Fibroblast of lung (primary cell): ENCODE measurements at regions not wholly inside any gene's neighbourhood (a gene's known extent, or its start where the extent isn't known, plus 50 kb on each side); places are given as distances from the start of the nearest gene placed in this dataset.

Experiments
- DNase-seq, 2 donors: peaks; one replicate each; pipeline versions ENCODE4 v3.0.0 to v3.0.0-alpha.2; 2010; ENCODE audit warnings: low read depth in 2 of 2
- H2AFZ ChIP-seq: 2 replicates; pipeline ENCODE4 v1.5.1; 2012; ENCODE audit warnings: low read length, control low read depth, inconsistent platforms
- H3K27ac ChIP-seq: 2 replicates; pipeline ENCODE4 v1.5.1; 2011; ENCODE audit warnings: low read length, control low read depth; ENCODE audit not compliant: insufficient read depth
- H3K27me3 ChIP-seq: 2 replicates; pipeline ENCODE4 v1.5.1; 2011; ENCODE audit warnings: mild to moderate bottlenecking, low read length; ENCODE audit not compliant: control insufficient read depth, insufficient read depth
- H3K36me3 ChIP-seq: 2 replicates; pipeline ENCODE4 v1.5.1; 2011; ENCODE audit warnings: low read length; ENCODE audit not compliant: control insufficient read depth, insufficient read depth
- H3K4me1 ChIP-seq: 2 replicates; pipeline ENCODE4 v1.5.1; 2011; ENCODE audit warnings: low read length; ENCODE audit not compliant: control insufficient read depth, insufficient read depth; ENCODE audit errors: extremely low read depth
- H3K4me2 ChIP-seq: 2 replicates; pipeline ENCODE4 v1.5.1; 2011; ENCODE audit warnings: low read length, control low read depth; ENCODE audit not compliant: insufficient read depth; ENCODE audit errors: extremely low read depth
- H3K4me3 ChIP-seq, 4 experiments: fragments of 200-600 bp in 1 of 4; sonication (generic) in 1 of 4; replicated peaks in 1 of 4; 2 replicates each; pipeline ENCODE4 v1.5.1; 2011 to 2016; ENCODE audit warnings: low read length in 4 of 4, low read depth in 3 of 4, mild to moderate bottlenecking in 3 of 4, control low read depth in 2 of 4, inconsistent platforms in 1 of 4, mixed read lengths in 1 of 4; ENCODE audit not compliant: insufficient read depth in 1 of 4; ENCODE audit errors: control extremely low read depth in 1 of 4
- H3K79me2 ChIP-seq: 2 replicates; pipeline ENCODE4 v1.5.1; 2012; ENCODE audit warnings: mild to moderate bottlenecking, low read length, inconsistent platforms; ENCODE audit not compliant: control insufficient read depth, insufficient read depth
- H3K9ac ChIP-seq: 2 replicates; pipeline ENCODE4 v1.5.1; 2011; ENCODE audit warnings: mild to moderate bottlenecking, low read length, control low read depth; ENCODE audit not compliant: insufficient read depth
- H3K9me3 ChIP-seq: 2 replicates; pipeline ENCODE4 v1.5.1; 2012; ENCODE audit warnings: low read depth, low read length; ENCODE audit not compliant: control insufficient read depth, insufficient read depth
- H4K20me1 ChIP-seq: 2 replicates; pipeline ENCODE4 v1.5.1; 2011; ENCODE audit warnings: low read length; ENCODE audit not compliant: control insufficient read depth, insufficient read depth; ENCODE audit errors: extremely low read depth
- CTCF ChIP-seq, 2 donors: IDR thresholded peaks in 1 of 2; conservative IDR thresholded peaks in 1 of 2; 1 replicate in 1 of 2; 2 replicates in 1 of 2; pipeline ENCODE4 v1.5.1; 2011 to 2012; ENCODE audit warnings: low read length in 2 of 2, control low read depth in 1 of 2, inconsistent platforms in 1 of 2, low read depth in 1 of 2, mild to moderate bottlenecking in 1 of 2
- EZH2 ChIP-seq: IDR thresholded peaks from 2 replicates; pipeline ENCODE4 v1.5.1; 2012; ENCODE audit warnings: low read length, control low read depth, mild to moderate bottlenecking; ENCODE audit errors: missing control alignments

DNA sequence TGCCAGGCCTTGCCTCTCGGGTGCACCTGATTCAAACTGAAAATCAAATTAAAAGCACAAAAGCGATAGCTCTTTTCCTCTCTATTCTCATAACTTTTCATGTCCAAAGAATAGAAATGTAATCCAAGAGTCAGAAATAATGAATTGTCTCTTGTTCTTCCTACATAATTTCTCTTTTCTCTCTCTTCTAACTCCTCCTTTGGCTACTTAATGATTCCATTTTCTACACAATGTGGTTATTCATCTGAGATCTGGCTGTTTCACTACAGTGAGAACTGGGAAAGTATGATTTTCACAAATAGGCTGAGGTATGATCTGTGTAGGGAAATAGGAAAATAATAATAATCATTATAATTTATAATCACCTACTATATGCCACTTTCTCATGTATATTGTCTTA, 703.5 kb downstream of the PDHA2 start:
- no peaks in the 10 kb centered on the region for H3K79me2 ChIP-seq

GRCh38 chr4:96558466-96558865, 718.6 kb downstream of the PDHA2 start:
- Histone ChIP-seq H3K9ac (no peak overlapping the region), H3K9me3 (no peaks in the 10 kb centered on the region), H4K20me1 (no peaks in the 10 kb centered on the region), H3K27ac (no peak overlapping the region), H3K4me3 (no peak overlapping the region), H2AFZ (no peak overlapping the region), H3K4me1 (no peaks in the 10 kb centered on the region), H3K4me2 (no peak overlapping the region), H3K27me3 (no peaks in the 10 kb centered on the region), H3K79me2 (no peaks in the 10 kb centered on the region), H3K36me3 (no peaks in the 10 kb centered on the region)
- no peak for TF ChIP-seq EZH2
- no peak for TF ChIP-seq CTCF (conservative IDR thresholded peaks at IDR 0.05 in 1 of 2, IDR thresholded peaks at IDR 0.05 in 1 of 2; ENCODE audit: low read depth in 1 of 2, low read length in 2 of 2)
- DNase-seq: no peak

More for the DNA sequence above, 703.5 kb downstream of the PDHA2 start:
- Histone ChIP-seq H3K4me1 (no peaks in the 10 kb centered on the region), H2AFZ (no peak overlapping the region), H3K4me3 (no peak overlapping the region), H3K27ac (no peak overlapping the region), H3K4me2 (no peak overlapping the region), H3K27me3 (no peaks in the 10 kb centered on the region), H3K9ac (no peak overlapping the region), H3K9me3 (no peaks in the 10 kb centered on the region), H3K36me3 (no peaks in the 10 kb centered on the region), H4K20me1 (no peaks in the 10 kb centered on the region)
- TF ChIP-seq EZH2: no peak
- DNase-seq: no peak

GRCh38 chr4:96566755-96567154, 726.9 kb downstream of the PDHA2 start:
- Histone ChIP-seq H2AFZ (no peak overlapping the region), H3K79me2 (no peaks in the 10 kb centered on the region), H3K4me2 (no peak overlapping the region), H3K9me3 (no peaks in the 10 kb centered on the region), H3K4me1 (no peaks in the 10 kb centered on the region), H3K27me3 (no peaks in the 10 kb centered on the region), H3K9ac (no peak overlapping the region), H3K27ac (no peak overlapping the region), H3K4me3 (no peak overlapping the region), H4K20me1 (no peaks in the 10 kb centered on the region), H3K36me3 (no peaks in the 10 kb centered on the region)
- no peak for TF ChIP-seq EZH2
- no peak for TF ChIP-seq CTCF (conservative IDR thresholded peaks at IDR 0.05 in 1 of 2, IDR thresholded peaks at IDR 0.05 in 1 of 2; ENCODE audit: low read depth in 1 of 2, low read length in 2 of 2)
- no peak for DNase-seq
